ENCODE measurements at regions not wholly inside any gene's neighbourhood (a gene's known extent, or its start where the extent isn't known, plus 50 kb on each side); places are given as distances from the start of the nearest gene placed in this dataset.

- no peak overlapping the region for H3K4me2 ChIP-seq (ENCODE audit: insufficient read depth, insufficient read length, low read length)
- no peaks in the 10 kb centered on the region; a peak in 1 of 7 replicates for H3K36me3 Mint-ChIP-seq (ENCODE audit: insufficient read depth in 1 of 3, low read depth in 3 of 3)
- H3K4me1 Mint-ChIP-seq: peaks cover 8 to 20% of the 10 kb centered on the region in 2 experiments
- WGBS (ENCODE audit: extremely low coverage, insufficient read length, low lambda C conversion rate): no CpG with 5 or more reads among the region's 4 CpGs
- H2BK120ac ChIP-seq (ENCODE audit: low read depth, low read length, poor library complexity, severe bottlenecking): no peak overlapping the region
- no peaks in the 10 kb centered on the region for H3K9me3 ChIP-seq (ENCODE audit: control insufficient read depth, low read depth, low read length)
- H3K4ac ChIP-seq (ENCODE audit: low read depth, low read length): no peak overlapping the region
- no peak overlapping the region for H4K91ac ChIP-seq (ENCODE audit: insufficient read length, low read depth, low read length)
- no peaks in the 10 kb centered on the region for H3K27me3 ChIP-seq (ENCODE audit: insufficient read depth, low read length)
- H3K23ac ChIP-seq (ENCODE audit: insufficient read length, low read depth, low read length): no peak overlapping the region
- H3K4me3 Mint-ChIP-seq: no peak overlapping the region
- H2BK5ac ChIP-seq (ENCODE audit: insufficient read length, low read length): no peak overlapping the region
- H4K5ac ChIP-seq (ENCODE audit: insufficient read length, low read depth, low read length): no peak overlapping the region
- peaks cover 5% of the 10 kb centered on the region; the same call in 1 of the 2 replicates for H3K4me1 ChIP-seq (ENCODE audit: insufficient read depth, low read length)
- no peak overlapping the region for H2BK12ac ChIP-seq (ENCODE audit: insufficient read length, low read depth, low read length)
- no peak overlapping the region for H3K9ac ChIP-seq (ENCODE audit: extremely low read depth, insufficient read length, low read length)
- H3K27ac Mint-ChIP-seq: no peak overlapping the region
- H2BK20ac ChIP-seq (ENCODE audit: low read depth, low read length, poor library complexity, severe bottlenecking): no peak overlapping the region
- H2AFZ ChIP-seq (ENCODE audit: low read length): no peak overlapping the region
- H3T11ph ChIP-seq (ENCODE audit: low read length): no peak overlapping the region
- no peak overlapping the region for H2BK15ac ChIP-seq (ENCODE audit: low read depth, low read length)
- no peaks in the 10 kb centered on the region for H3K79me1 ChIP-seq (ENCODE audit: insufficient read depth, low read depth, low read length, poor library complexity, severe bottlenecking)
- TF ChIP-seq, protein P1, sequence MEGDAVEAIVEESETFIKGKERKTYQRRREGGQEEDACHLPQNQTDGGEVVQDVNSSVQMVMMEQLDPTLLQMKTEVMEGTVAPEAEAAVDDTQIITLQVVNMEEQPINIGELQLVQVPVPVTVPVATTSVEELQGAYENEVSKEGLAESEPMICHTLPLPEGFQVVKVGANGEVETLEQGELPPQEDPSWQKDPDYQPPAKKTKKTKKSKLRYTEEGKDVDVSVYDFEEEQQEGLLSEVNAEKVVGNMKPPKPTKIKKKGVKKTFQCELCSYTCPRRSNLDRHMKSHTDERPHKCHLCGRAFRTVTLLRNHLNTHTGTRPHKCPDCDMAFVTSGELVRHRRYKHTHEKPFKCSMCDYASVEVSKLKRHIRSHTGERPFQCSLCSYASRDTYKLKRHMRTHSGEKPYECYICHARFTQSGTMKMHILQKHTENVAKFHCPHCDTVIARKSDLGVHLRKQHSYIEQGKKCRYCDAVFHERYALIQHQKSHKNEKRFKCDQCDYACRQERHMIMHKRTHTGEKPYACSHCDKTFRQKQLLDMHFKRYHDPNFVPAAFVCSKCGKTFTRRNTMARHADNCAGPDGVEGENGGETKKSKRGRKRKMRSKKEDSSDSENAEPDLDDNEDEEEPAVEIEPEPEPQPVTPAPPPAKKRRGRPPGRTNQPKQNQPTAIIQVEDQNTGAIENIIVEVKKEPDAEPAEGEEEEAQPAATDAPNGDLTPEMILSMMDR (conservative IDR thresholded peaks at IDR 0.05): no peak
- no peak overlapping the region for H2AK5ac ChIP-seq (ENCODE audit: insufficient read length, low read length)
- H3K27ac ChIP-seq (ENCODE audit: insufficient read length, low read depth, low read length): no peak overlapping the region
- no peaks in the 10 kb centered on the region for H3K9me3 Mint-ChIP-seq
- H3K18ac ChIP-seq (ENCODE audit: insufficient read length, low read depth, low read length): no peak overlapping the region
- H3K27me3 Mint-ChIP-seq (ENCODE audit: low read depth): peaks cover 3% of the 10 kb centered on the region; the same call in 1 of the 2 replicates
- H4K20me1 ChIP-seq (ENCODE audit: control insufficient read depth, insufficient read depth, insufficient read length): no peaks in the 10 kb centered on the region
- no peak overlapping the region for H3K56ac ChIP-seq (ENCODE audit: insufficient read length, low read depth, low read length)
- no peaks in the 10 kb centered on the region for H3K79me2 ChIP-seq (ENCODE audit: insufficient read depth, low read length)
- H3K23me2 ChIP-seq (ENCODE audit: insufficient read length, low read depth, low read length, poor library complexity, severe bottlenecking): no peaks in the 10 kb centered on the region
- no peak overlapping the region for H3K14ac ChIP-seq (ENCODE audit: insufficient read depth, low read length)
- DNase-seq: no peak
- H4K8ac ChIP-seq (replicated peaks; ENCODE audit: insufficient read length, low read depth, low read length): no peak overlapping the region
Measured at GRCh38 chr2:7191932-7192331, 274.7 kb downstream of the RNF144A start.

All from H9 (cell line).